ENCODE measurements at regions not wholly inside any gene's neighbourhood (a gene's known extent, or its start where the extent isn't known, plus 50 kb on each side); places are given as distances from the start of the nearest gene placed in this dataset.
A peak's percentile ranks its signal among the peaks of the same experiment; 100 is the strongest.

DNA sequence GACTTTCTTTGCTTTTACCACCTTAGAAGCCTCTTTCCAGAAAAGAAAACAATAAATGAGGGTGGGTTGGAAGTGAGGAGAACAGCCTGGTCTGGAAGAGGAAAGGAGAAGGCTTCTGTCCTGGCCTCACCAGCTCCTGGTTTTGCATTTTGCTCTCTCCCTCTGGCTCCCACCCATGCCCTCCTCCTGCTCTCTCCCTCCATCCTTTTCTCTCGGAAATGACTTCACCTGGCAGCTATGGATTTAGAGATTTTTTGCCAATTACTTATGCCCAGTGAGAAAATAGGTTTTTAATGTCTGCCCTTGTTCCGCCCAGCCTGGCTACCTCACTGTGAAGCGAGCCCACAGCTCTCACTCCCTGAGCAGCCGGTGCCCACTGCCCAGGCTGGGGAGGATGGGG lies 77.9 kb upstream of the NTRK3 start (continued):
- TF ChIP-seq, protein P1, sequence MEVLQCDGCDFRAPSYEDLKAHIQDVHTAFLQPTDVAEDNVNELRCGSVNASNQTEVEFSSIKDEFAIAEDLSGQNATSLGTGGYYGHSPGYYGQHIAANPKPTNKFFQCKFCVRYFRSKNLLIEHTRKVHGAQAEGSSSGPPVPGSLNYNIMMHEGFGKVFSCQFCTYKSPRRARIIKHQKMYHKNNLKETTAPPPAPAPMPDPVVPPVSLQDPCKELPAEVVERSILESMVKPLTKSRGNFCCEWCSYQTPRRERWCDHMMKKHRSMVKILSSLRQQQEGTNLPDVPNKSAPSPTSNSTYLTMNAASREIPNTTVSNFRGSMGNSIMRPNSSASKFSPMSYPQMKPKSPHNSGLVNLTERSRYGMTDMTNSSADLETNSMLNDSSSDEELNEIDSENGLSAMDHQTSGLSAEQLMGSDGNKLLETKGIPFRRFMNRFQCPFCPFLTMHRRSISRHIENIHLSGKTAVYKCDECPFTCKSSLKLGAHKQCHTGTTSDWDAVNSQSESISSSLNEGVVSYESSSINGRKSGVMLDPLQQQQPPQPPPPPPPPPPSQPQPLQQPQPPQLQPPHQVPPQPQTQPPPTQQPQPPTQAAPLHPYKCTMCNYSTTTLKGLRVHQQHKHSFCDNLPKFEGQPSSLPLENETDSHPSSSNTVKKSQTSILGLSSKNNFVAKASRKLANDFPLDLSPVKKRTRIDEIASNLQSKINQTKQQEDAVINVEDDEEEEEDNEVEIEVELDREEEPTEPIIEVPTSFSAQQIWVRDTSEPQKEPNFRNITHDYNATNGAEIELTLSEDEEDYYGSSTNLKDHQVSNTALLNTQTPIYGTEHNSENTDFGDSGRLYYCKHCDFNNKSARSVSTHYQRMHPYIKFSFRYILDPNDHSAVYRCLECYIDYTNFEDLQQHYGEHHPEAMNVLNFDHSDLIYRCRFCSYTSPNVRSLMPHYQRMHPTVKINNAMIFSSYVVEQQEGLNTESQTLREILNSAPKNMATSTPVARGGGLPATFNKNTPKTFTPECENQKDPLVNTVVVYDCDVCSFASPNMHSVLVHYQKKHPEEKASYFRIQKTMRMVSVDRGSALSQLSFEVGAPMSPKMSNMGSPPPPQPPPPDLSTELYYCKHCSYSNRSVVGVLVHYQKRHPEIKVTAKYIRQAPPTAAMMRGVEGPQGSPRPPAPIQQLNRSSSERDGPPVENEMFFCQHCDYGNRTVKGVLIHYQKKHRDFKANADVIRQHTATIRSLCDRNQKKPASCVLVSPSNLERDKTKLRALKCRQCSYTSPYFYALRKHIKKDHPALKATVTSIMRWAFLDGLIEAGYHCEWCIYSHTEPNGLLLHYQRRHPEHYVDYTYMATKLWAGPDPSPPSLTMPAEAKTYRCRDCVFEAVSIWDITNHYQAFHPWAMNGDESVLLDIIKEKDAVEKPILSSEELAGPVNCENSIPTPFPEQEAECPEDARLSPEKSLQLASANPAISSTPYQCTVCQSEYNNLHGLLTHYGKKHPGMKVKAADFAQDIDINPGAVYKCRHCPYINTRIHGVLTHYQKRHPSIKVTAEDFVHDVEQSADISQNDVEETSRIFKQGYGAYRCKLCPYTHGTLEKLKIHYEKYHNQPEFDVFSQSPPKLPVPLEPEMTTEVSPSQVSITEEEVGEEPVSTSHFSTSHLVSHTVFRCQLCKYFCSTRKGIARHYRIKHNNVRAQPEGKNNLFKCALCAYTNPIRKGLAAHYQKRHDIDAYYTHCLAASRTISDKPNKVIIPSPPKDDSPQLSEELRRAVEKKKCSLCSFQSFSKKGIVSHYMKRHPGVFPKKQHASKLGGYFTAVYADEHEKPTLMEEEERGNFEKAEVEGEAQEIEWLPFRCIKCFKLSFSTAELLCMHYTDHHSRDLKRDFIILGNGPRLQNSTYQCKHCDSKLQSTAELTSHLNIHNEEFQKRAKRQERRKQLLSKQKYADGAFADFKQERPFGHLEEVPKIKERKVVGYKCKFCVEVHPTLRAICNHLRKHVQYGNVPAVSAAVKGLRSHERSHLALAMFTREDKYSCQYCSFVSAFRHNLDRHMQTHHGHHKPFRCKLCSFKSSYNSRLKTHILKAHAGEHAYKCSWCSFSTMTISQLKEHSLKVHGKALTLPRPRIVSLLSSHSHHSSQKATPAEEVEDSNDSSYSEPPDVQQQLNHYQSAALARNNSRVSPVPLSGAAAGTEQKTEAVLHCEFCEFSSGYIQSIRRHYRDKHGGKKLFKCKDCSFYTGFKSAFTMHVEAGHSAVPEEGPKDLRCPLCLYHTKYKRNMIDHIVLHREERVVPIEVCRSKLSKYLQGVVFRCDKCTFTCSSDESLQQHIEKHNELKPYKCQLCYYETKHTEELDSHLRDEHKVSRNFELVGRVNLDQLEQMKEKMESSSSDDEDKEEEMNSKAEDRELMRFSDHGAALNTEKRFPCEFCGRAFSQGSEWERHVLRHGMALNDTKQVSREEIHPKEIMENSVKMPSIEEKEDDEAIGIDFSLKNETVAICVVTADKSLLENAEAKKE (CRISPR knock-in tag; IDR thresholded peaks at IDR 0.05), result no peak
- TF ChIP-seq ZNF331 (CRISPR knock-in tag; IDR thresholded peaks at IDR 0.05; ENCODE audit: low read depth) (no peak), CREB1 (CRISPR knock-in tag; IDR thresholded peaks at IDR 0.05; ENCODE audit: low read depth) (no peak)

DNA sequence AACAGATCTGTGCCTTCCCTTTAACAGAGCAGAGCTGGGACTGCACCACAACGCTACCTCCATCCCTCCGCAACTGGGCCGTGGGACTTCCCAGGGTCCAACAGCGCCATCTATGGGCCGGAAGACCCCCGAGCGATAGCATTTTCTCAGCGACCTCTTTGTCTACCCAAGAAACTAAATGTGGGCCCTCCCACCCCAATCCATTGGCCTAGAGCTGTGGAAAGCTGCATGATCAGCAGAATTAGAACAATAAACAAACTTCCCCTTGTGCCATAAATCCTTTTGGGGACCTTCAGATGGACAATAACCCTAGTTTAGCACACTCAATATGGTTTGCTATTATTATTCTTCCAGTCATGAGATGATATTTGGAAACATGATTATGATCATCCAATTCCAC lies 74.8 kb upstream of the NTRK3 start:
- no peaks in the 10 kb centered on the region for H3K9me2 ChIP-seq (ENCODE audit: insufficient read depth)
- DNase-seq (ENCODE audit: low spot score) (peak; percentile 94), ATAC-seq (peak; percentile 99)
- H2AFZ ChIP-seq, result peak overlapping the region; percentile 67; the same call in 1 of the 2 replicates
- H4K20me1 ChIP-seq (replicated peaks; ENCODE audit: insufficient read depth), result no peaks in the 10 kb centered on the region
- H3K36me3 ChIP-seq (ENCODE audit: insufficient read depth), result no peaks in the 10 kb centered on the region
- Mint-ChIP-seq H3K4me3 (no peak overlapping the region), H3K27me3 (ENCODE audit: insufficient read depth, low read depth, poor library complexity) (peaks cover 5% of the 10 kb centered on the region), H3K4me1 (peaks cover 2% of the 10 kb centered on the region; the same call in 2 of the 3 replicates), H3K27ac (no peak overlapping the region), H3K9me3 (no peaks in the 10 kb centered on the region), H3K36me3 (ENCODE audit: low read depth) (no peaks in the 10 kb centered on the region)
- H3F3A ChIP-seq (replicated peaks; ENCODE audit: low read depth), result no peaks in the 10 kb centered on the region
- H3K27ac ChIP-seq (ENCODE audit: low read depth), result no peak overlapping the region
- no peak overlapping the region for H3K4me2 ChIP-seq
- no peak for TF ChIP-seq CREB1 (CRISPR knock-in tag; IDR thresholded peaks at IDR 0.05; ENCODE audit: low read depth)
- TF ChIP-seq, protein P2, sequence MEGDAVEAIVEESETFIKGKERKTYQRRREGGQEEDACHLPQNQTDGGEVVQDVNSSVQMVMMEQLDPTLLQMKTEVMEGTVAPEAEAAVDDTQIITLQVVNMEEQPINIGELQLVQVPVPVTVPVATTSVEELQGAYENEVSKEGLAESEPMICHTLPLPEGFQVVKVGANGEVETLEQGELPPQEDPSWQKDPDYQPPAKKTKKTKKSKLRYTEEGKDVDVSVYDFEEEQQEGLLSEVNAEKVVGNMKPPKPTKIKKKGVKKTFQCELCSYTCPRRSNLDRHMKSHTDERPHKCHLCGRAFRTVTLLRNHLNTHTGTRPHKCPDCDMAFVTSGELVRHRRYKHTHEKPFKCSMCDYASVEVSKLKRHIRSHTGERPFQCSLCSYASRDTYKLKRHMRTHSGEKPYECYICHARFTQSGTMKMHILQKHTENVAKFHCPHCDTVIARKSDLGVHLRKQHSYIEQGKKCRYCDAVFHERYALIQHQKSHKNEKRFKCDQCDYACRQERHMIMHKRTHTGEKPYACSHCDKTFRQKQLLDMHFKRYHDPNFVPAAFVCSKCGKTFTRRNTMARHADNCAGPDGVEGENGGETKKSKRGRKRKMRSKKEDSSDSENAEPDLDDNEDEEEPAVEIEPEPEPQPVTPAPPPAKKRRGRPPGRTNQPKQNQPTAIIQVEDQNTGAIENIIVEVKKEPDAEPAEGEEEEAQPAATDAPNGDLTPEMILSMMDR (conservative IDR thresholded peaks at IDR 0.05; ENCODE audit: low read depth in 2 of 2), result peak; percentile 93 to 95
- no peaks in the 10 kb centered on the region for H3K4me1 ChIP-seq (ENCODE audit: insufficient read depth)
- H3K27me3 ChIP-seq (ENCODE audit: insufficient read depth), result no peaks in the 10 kb centered on the region
- H3K79me2 ChIP-seq (replicated peaks; ENCODE audit: insufficient read depth), result no peaks in the 10 kb centered on the region
- H3K4me3 ChIP-seq, result no peak overlapping the region
